ENCODE measurements at regions not wholly inside any gene's neighbourhood (a gene's known extent, or its start where the extent isn't known, plus 50 kb on each side); places are given as distances from the start of the nearest gene placed in this dataset.
"Not testable (repeated sequence)": the region's sequence is repeated elsewhere in the genome, so short reads cannot be mapped to it uniquely, and the experiment has no call there.

DNA sequence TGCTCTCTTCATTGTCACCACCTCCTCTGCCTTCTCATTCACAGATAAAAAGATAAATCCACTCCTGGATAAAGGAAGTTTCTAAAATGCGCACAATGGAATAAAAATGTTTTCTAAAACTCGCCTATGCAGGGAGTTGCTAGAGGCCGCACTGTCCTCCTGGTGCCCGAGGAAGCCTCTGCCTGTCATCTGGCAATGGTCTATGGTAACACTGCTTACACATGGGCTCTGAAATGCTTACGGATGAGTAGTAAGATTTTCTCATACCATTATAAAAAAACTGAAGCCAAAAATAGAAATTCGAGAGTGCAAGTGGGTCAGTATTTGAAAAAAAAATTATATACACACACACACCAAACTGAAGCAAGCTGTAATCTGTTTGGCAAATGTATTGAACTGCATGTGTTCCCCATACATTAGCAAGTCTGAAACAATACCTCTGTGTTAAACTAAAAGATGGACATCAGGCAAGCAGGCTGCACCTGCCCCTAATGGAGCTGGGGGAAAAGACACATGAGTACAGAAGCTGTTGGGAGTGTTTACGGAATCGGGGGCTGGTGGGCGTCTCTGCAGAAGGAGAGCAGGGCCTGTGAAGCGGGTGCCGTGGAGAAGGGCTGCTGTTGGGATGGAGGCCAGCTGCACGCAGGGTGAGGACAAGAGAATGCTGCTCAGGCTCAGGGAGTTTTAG is 103.3 kb upstream of the FAT1 start:
- H3K4me3 ChIP-seq (ENCODE audit: low read depth, low read length) = no peak overlapping the region
- TF ChIP-seq, protein P1, sequence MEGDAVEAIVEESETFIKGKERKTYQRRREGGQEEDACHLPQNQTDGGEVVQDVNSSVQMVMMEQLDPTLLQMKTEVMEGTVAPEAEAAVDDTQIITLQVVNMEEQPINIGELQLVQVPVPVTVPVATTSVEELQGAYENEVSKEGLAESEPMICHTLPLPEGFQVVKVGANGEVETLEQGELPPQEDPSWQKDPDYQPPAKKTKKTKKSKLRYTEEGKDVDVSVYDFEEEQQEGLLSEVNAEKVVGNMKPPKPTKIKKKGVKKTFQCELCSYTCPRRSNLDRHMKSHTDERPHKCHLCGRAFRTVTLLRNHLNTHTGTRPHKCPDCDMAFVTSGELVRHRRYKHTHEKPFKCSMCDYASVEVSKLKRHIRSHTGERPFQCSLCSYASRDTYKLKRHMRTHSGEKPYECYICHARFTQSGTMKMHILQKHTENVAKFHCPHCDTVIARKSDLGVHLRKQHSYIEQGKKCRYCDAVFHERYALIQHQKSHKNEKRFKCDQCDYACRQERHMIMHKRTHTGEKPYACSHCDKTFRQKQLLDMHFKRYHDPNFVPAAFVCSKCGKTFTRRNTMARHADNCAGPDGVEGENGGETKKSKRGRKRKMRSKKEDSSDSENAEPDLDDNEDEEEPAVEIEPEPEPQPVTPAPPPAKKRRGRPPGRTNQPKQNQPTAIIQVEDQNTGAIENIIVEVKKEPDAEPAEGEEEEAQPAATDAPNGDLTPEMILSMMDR (conservative IDR thresholded peaks at IDR 0.05; ENCODE audit: low read depth, low read length) = no peak
- DNase-seq (ENCODE audit: low read depth) = no peak

DNA sequence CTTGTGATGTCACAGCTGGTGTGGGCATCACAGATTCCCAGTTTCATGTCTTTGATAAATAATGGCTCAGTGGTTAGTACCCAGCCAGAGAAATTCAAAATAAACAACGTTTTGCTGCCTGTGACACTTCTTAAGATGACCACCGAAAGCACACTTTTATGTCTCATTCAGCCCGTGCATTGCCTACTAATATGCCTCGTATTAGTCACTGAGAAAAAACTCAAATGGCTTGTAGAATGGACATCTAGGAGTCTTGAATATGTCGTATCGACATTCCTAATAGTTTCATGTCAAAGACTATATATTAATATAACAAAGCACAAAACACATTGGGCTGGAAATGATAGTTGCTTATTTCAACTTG is 103.9 kb upstream of the FAT1 start:
- no peak overlapping the region for H3K4me3 ChIP-seq (ENCODE audit: low read depth, low read length)
- TF ChIP-seq, protein P1 (conservative IDR thresholded peaks at IDR 0.05; ENCODE audit: low read depth, low read length) = no peak
- no peak for DNase-seq (ENCODE audit: low read depth)

DNA sequence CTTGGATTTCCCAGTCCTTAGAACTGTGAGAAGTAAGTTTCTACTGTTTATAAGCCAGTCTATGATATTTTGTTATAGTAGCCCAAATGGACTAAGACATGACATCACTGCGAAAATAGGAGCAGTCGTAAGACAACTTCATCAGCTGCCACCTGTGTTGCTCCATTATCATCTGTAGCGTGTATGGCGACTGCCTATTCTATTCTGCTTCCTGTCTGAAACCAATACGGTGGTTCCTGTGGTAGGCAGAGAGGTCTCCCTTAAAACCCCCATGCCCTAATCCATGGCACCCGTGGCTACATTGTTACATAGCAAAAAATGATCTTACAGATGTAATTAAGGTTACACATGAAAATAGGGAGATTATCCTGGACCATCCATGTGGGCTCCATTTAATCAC is 105.4 kb upstream of the FAT1 start:
- DNase-seq (ENCODE audit: low read depth) = no peak
- TF ChIP-seq, protein P1 (conservative IDR thresholded peaks at IDR 0.05; ENCODE audit: low read depth, low read length) = no peak

DNA sequence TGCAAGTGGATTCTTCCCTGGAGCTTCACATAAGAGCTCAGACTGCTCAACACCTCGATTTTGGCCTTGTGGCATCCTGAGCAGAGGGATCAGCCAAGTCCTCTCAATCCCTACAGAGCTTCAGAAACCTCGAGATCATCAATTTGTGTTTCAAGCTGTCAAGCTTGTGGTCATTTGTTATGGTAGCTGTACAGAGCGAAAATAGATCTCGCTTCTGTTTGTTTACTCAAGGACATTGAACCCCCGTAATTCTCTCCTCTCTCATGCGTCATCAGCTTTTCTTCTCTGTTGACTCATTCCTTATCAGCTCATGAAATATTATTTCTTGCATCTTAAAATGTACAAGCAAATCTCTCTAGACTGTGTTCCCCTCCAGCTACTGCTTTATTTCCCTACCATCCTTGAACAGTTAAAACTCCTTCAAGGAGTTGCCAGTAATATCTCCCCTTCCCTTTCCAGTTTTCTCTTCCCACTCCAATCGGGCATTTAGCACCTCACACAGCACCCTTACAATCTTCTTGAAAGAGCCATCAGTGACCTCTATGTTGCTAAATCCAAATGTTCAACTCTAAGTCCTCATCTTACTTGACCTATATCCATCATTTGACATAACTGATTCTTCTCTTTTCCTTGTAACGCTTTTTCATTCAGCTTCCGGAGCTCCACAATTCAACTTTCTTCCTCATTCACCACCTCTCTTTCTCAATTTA is 106.2 kb upstream of the FAT1 start:
- no peak overlapping the region for H3K4me3 ChIP-seq (ENCODE audit: low read depth, low read length)
- TF ChIP-seq, protein P1 (conservative IDR thresholded peaks at IDR 0.05; ENCODE audit: low read depth, low read length) = no peak
- no peak for DNase-seq (ENCODE audit: low read depth)

More for the DNA sequence above, 105.4 kb upstream of the FAT1 start:
- H3K4me3 ChIP-seq (ENCODE audit: low read depth, low read length) = no peak overlapping the region

DNA sequence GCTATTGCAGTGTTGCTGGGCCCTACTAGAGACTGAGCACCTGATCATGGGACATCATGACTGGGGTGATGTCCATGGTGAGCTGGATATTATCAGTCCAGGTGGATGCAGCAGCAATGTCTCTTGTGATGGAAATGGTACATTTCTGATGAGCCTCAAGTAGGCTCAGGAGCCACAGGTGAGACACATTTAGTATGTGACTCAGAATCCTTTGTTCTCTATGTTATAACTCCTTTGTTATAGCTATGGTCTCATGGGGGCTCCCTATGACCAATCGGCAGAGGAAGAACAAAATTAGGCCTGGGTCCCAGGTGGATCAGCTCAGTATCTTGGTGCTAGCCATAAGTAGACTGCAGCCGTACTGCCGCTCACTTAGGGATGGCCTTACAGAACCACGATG is 107.9 kb upstream of the FAT1 start:
- DNase-seq (ENCODE audit: low read depth) = no peak
- no peak overlapping the region for H3K4me3 ChIP-seq (ENCODE audit: low read depth, low read length)
- TF ChIP-seq, protein P1 (conservative IDR thresholded peaks at IDR 0.05; ENCODE audit: low read depth, low read length) = no peak

DNA sequence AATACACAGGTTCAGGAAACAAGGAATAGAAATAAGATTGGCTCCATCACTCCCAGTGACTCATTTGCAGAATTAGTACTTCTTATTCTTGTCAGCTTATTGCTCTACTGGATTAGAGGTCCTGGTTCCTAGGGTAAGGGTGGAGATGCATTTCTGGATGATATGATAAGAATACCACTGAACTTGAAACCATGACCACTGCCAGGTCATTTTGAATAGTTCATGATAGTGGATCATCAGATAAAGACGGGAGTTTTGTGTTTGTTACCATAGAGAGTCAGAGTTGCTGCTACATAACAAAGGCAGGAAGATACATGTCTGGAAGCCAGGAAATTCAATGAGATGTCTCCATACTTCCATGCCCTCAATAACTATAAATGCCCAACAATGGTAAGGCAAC is 109.2 kb upstream of the FAT1 start:
- DNase-seq (ENCODE audit: low read depth) = no peak
- H3K4me3 ChIP-seq (ENCODE audit: low read depth, low read length) = no peak overlapping the region
- TF ChIP-seq, protein P1 (conservative IDR thresholded peaks at IDR 0.05; ENCODE audit: low read depth, low read length) = no peak

DNA sequence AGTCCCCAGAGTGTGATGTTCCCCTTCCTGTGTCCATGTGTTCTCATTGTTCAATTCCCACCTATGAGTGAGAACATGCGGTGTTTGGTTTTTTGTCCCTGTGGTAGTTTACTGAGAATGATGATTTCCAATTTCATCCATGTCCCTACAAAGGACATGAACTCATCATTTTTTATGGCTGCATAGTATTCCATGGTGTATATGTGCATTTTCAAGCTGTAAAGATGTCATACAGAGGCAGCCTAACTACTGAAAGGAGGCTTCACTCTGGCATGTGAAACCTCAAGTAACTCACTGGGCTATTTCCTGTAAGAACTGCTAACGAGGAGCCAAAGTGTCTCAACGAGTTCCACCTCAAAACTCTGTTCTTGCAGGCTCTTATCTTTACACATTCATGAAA is 113.8 kb upstream of the FAT1 start:
- H3K4me3 ChIP-seq (ENCODE audit: low read depth, low read length) = not testable (repeated sequence)

More for the DNA sequence above, 113.8 kb upstream of the FAT1 start:
- DNase-seq (ENCODE audit: low read depth) = not testable (repeated sequence)
